ENCODE measurements at regions not wholly inside any gene's neighbourhood (a gene's known extent, or its start where the extent isn't known, plus 50 kb on each side); places are given as distances from the start of the nearest gene placed in this dataset.

- TF ChIP-seq POLR2A (IDR thresholded peaks at IDR 0.05; ENCODE audit: control extremely low read depth in 1 of 2, low read depth in 2 of 2, low read length in 2 of 2), result no peak
- no peak for TF ChIP-seq POLR2AphosphoS5 (IDR thresholded peaks at IDR 0.05; ENCODE audit: low read depth, low read length)
- TF ChIP-seq SRF (IDR thresholded peaks at IDR 0.05; ENCODE audit: low read depth, low read length), result no peak
- no peak for TF ChIP-seq HDAC2 (IDR thresholded peaks at IDR 0.05; ENCODE audit: borderline replicate concordance in 1 of 2, low read depth in 2 of 2, low read length in 2 of 2)
Observed at GRCh38 chr5:15263406-15263805, 236.6 kb upstream of the FBXL7 start.

Data from H1 (cell line).